H9 (cell line): ENCODE measurements at regions not wholly inside any gene's neighbourhood (a gene's known extent, or its start where the extent isn't known, plus 50 kb on each side); places are given as distances from the start of the nearest gene placed in this dataset.

Experiments
- DNase-seq: peaks from one replicate; pipeline ENCODE4 v3.0.0-alpha.2; 2017
- H2AFZ ChIP-seq: one replicate; pipeline ENCODE4 v1.6.1; 2013; ENCODE audit warnings: mild to moderate bottlenecking, low read length, control low read depth, moderate library complexity
- H2AK5ac ChIP-seq: 2 replicates; pipeline ENCODE4 v1.6.1; 2013; ENCODE audit warnings: low read length, control low read depth, mixed read lengths; ENCODE audit not compliant: insufficient read length
- H2BK120ac ChIP-seq: one replicate; pipeline ENCODE4 v1.6.1; 2013; ENCODE audit warnings: low read depth, mild to moderate bottlenecking, low read length, control low read depth, inconsistent platforms; ENCODE audit not compliant: poor library complexity, severe bottlenecking
- H2BK12ac ChIP-seq: 2 replicates; pipeline ENCODE4 v1.6.1; 2013; ENCODE audit warnings: low read length, control low read depth, mixed read lengths, low read depth; ENCODE audit not compliant: insufficient read length
- H2BK15ac ChIP-seq: 2 replicates; pipeline ENCODE4 v1.6.1; 2013; ENCODE audit warnings: low read depth, low read length, control low read depth
- H2BK20ac ChIP-seq: one replicate; pipeline ENCODE4 v1.6.1; 2013; ENCODE audit warnings: low read depth, mild to moderate bottlenecking, low read length, control low read depth, inconsistent platforms; ENCODE audit not compliant: poor library complexity, severe bottlenecking
- H2BK5ac ChIP-seq: 2 replicates; pipeline ENCODE4 v1.6.1; 2013; ENCODE audit warnings: low read length, control low read depth, mixed read lengths; ENCODE audit not compliant: insufficient read length
- H3K14ac ChIP-seq: 2 replicates; pipeline ENCODE4 v1.6.1; 2013; ENCODE audit warnings: low read length, control low read depth; ENCODE audit not compliant: insufficient read depth
- H3K18ac ChIP-seq: 2 replicates; pipeline ENCODE4 v1.6.1; 2013; ENCODE audit warnings: low read depth, mild to moderate bottlenecking, mixed read lengths, low read length, control low read depth; ENCODE audit not compliant: insufficient read length
- H3K23ac ChIP-seq: 2 replicates; pipeline ENCODE4 v1.6.1; 2013; ENCODE audit warnings: low read length, control low read depth, mixed read lengths, low read depth; ENCODE audit not compliant: insufficient read length
- H3K23me2 ChIP-seq: 2 replicates; pipeline ENCODE4 v1.6.1; 2013; ENCODE audit warnings: low read depth, mild to moderate bottlenecking, mixed read lengths, low read length, control low read depth; ENCODE audit not compliant: insufficient read length, poor library complexity, severe bottlenecking
- H3K27ac ChIP-seq: 2 replicates; pipeline ENCODE4 v1.5.1; 2013; ENCODE audit warnings: low read length, control low read depth, mixed read lengths, low read depth; ENCODE audit not compliant: insufficient read length
- H3K27me3 ChIP-seq: 2 replicates; pipeline ENCODE4 v1.6.1; 2013; ENCODE audit warnings: low read length, control low read depth, inconsistent platforms; ENCODE audit not compliant: insufficient read depth
- H3K4ac ChIP-seq: 2 replicates; pipeline ENCODE4 v1.6.1; 2013; ENCODE audit warnings: low read depth, mild to moderate bottlenecking, control low read depth, inconsistent platforms, low read length, moderate library complexity
- H3K4me1 ChIP-seq: 2 replicates; pipeline ENCODE4 v1.6.1; 2013; ENCODE audit warnings: low read length, control low read depth, inconsistent platforms; ENCODE audit not compliant: insufficient read depth
- H3K4me2 ChIP-seq: 2 replicates; pipeline ENCODE4 v1.6.1; 2013; ENCODE audit warnings: low read length, control low read depth, mixed read lengths; ENCODE audit not compliant: insufficient read length, insufficient read depth
- H3K56ac ChIP-seq: 2 replicates; pipeline ENCODE4 v1.6.1; 2013; ENCODE audit warnings: low read depth, mild to moderate bottlenecking, mixed read lengths, low read length, control low read depth; ENCODE audit not compliant: insufficient read length
- H3K79me1 ChIP-seq: 2 replicates; pipeline ENCODE4 v1.6.1; 2013; ENCODE audit warnings: low read depth, mild to moderate bottlenecking, moderate library complexity, low read length, control low read depth, inconsistent platforms; ENCODE audit not compliant: insufficient read depth, poor library complexity, severe bottlenecking
- H3K79me2 ChIP-seq: 2 replicates; pipeline ENCODE4 v1.6.1; 2013; ENCODE audit warnings: low read length, control low read depth, inconsistent platforms; ENCODE audit not compliant: insufficient read depth
- H3K9ac ChIP-seq: 2 replicates; pipeline ENCODE4 v1.6.1; 2013; ENCODE audit warnings: low read length, control low read depth, mixed read lengths; ENCODE audit not compliant: insufficient read length; ENCODE audit errors: extremely low read depth
- H3K9me3 ChIP-seq: one replicate; pipeline ENCODE4 v1.6.1; 2013; ENCODE audit warnings: low read depth, low read length, inconsistent platforms; ENCODE audit not compliant: control insufficient read depth
- H3T11ph ChIP-seq: one replicate; pipeline ENCODE4 v1.6.1; 2013; ENCODE audit warnings: mild to moderate bottlenecking, low read length, control low read depth, inconsistent platforms
- H4K20me1 ChIP-seq: one replicate; pipeline ENCODE4 v1.6.1; 2013; ENCODE audit not compliant: control insufficient read depth, insufficient read length, insufficient read depth
- H4K5ac ChIP-seq: 2 replicates; pipeline ENCODE4 v1.6.1; 2013; ENCODE audit warnings: low read depth, mild to moderate bottlenecking, mixed read lengths, low read length, control low read depth; ENCODE audit not compliant: insufficient read length
- H4K8ac ChIP-seq: replicated peaks from 2 replicates; pipeline ENCODE4 v1.6.1; 2013; ENCODE audit warnings: low read length, control low read depth, mixed read lengths, low read depth; ENCODE audit not compliant: insufficient read length
- H4K91ac ChIP-seq: 2 replicates; pipeline ENCODE4 v1.6.1; 2013; ENCODE audit warnings: low read depth, mild to moderate bottlenecking, moderate library complexity, mixed read lengths, low read length, control low read depth; ENCODE audit not compliant: insufficient read length
- H3K27ac Mint-ChIP-seq, 3 experiments: 2 replicates in 2 of 3; 3 replicates in 1 of 3; pipeline ENCODE4 v1.8.0; 2020 to 2021; ENCODE audit warnings: mixed read lengths in 3 of 3, mild to moderate bottlenecking in 1 of 3, moderate library complexity in 1 of 3
- H3K27me3 Mint-ChIP-seq: 2 replicates; pipeline ENCODE4 v1.8.0; 2021; ENCODE audit warnings: low read depth, mild to moderate bottlenecking, moderate library complexity, mixed read lengths
- H3K36me3 Mint-ChIP-seq, 3 experiments: 2 replicates in 2 of 3; 3 replicates in 1 of 3; pipeline ENCODE4 v1.8.0; 2020 to 2021; ENCODE audit warnings: low read depth in 3 of 3, mixed read lengths in 3 of 3; ENCODE audit not compliant: insufficient read depth in 1 of 3
- H3K4me1 Mint-ChIP-seq, 2 experiments: 2 replicates each; pipeline ENCODE4 v1.8.0; 2020; ENCODE audit warnings: mixed read lengths in 2 of 2
- H3K4me3 Mint-ChIP-seq, 2 experiments: 2 replicates in 1 of 2; 3 replicates in 1 of 2; pipeline ENCODE4 v1.8.0; 2020 to 2021; ENCODE audit warnings: mild to moderate bottlenecking in 2 of 2, mixed read lengths in 2 of 2, moderate library complexity in 1 of 2
- H3K9me3 Mint-ChIP-seq, 2 experiments: 2 replicates in 1 of 2; 3 replicates in 1 of 2; pipeline ENCODE4 v1.8.0; 2020; ENCODE audit warnings: mild to moderate bottlenecking in 2 of 2, mixed read lengths in 2 of 2, moderate library complexity in 1 of 2
- WGBS: extraction: QIAGEN DNeasy Blood & Tissue Kit; methylation state at CpG from one replicate; pipeline ENCODE4 v1.1.7; 2013; ENCODE audit warnings: missing lambda C conversion rate, low lambda C conversion rate, mixed read lengths; ENCODE audit not compliant: insufficient read length; ENCODE audit errors: extremely low coverage; 5-methylcytosine and 5-hydroxymethylcytosine counted together
- TF ChIP-seq, protein P1 (sequence below): fragments of 200-600 bp; sonication (generic); conservative IDR thresholded peaks from 3 replicates; pipeline ENCODE4 v1.8.0; 2021; ENCODE audit warnings: antibody characterized with exemption, mild to moderate bottlenecking

DNA sequence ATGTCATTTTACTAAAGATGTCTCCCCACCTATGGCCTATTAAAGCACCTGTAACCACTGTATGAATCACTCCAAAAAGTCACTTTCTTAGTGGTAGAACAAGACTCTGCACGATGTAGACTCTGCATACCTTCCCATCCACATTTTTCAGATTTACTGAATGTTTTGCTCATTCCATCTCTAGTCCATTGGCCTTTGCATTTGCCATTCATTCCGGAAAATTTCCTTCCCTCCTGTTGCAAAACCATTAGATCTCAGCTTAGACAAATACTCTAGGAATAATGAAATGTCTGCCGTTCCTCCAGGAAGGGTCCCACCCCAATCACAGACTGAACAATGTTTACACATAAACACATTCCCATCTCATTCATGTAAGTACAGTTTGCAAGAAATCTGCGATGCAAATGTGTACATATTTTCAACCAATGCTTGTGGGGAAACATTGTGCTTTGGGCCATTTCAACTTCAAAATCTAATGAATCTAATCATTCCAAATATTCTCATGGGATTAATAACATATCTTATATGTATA lies 146.3 kb upstream of the XYLT1 start:
- Mint-ChIP-seq H3K36me3 (no peaks in the 10 kb centered on the region), H3K4me1 (peaks cover 7 to 10% of the 10 kb centered on the region in 2 experiments), H3K27me3 (no peaks in the 10 kb centered on the region; the same call in 1 of the 2 replicates), H3K4me3 (no peak overlapping the region), H3K9me3 (no peaks in the 10 kb centered on the region), H3K27ac (no peak overlapping the region)
- Histone ChIP-seq H3K27me3 (no peaks in the 10 kb centered on the region), H3K18ac (no peak overlapping the region), H3K27ac (no peak overlapping the region), H2BK120ac (no peak overlapping the region), H2BK20ac (no peak overlapping the region), H3K4me2 (no peak overlapping the region), H2BK5ac (no peak overlapping the region), H2BK12ac (no peak overlapping the region), H3K4ac (no peak overlapping the region), H4K91ac (no peak overlapping the region), H2AFZ (no peak overlapping the region), H3K4me1 (no peaks in the 10 kb centered on the region), H4K20me1 (no peaks in the 10 kb centered on the region), H3K56ac (no peak overlapping the region), H3K79me1 (no peaks in the 10 kb centered on the region), H4K5ac (no peak overlapping the region), H2BK15ac (no peak overlapping the region), H3K9ac (no peak overlapping the region), H4K8ac (no peak overlapping the region), H3K23ac (no peak overlapping the region), H3T11ph (no peak overlapping the region), H3K23me2 (no peaks in the 10 kb centered on the region), H3K9me3 (no peaks in the 10 kb centered on the region), H2AK5ac (no peak overlapping the region), H3K79me2 (no peaks in the 10 kb centered on the region), H3K14ac (no peak overlapping the region)
- no CpG with 5 or more reads among the region's 4 CpGs for WGBS
- TF ChIP-seq, protein P1, sequence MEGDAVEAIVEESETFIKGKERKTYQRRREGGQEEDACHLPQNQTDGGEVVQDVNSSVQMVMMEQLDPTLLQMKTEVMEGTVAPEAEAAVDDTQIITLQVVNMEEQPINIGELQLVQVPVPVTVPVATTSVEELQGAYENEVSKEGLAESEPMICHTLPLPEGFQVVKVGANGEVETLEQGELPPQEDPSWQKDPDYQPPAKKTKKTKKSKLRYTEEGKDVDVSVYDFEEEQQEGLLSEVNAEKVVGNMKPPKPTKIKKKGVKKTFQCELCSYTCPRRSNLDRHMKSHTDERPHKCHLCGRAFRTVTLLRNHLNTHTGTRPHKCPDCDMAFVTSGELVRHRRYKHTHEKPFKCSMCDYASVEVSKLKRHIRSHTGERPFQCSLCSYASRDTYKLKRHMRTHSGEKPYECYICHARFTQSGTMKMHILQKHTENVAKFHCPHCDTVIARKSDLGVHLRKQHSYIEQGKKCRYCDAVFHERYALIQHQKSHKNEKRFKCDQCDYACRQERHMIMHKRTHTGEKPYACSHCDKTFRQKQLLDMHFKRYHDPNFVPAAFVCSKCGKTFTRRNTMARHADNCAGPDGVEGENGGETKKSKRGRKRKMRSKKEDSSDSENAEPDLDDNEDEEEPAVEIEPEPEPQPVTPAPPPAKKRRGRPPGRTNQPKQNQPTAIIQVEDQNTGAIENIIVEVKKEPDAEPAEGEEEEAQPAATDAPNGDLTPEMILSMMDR: no peak
- DNase-seq: no peak
